HG02588 (cell line): ENCODE measurements at regions not wholly inside any gene's neighbourhood (a gene's known extent, or its start where the extent isn't known, plus 50 kb on each side); places are given as distances from the start of the nearest gene placed in this dataset.

Source experiments
- ATAC-seq: cut with Tn5 transposase; IDR thresholded peaks from one replicate; pipeline ENCODE4 v1.9.1; 2021; ENCODE audit warnings: mild to moderate bottlenecking, moderate library complexity; ENCODE audit not compliant: unreplicated experiment

DNA sequence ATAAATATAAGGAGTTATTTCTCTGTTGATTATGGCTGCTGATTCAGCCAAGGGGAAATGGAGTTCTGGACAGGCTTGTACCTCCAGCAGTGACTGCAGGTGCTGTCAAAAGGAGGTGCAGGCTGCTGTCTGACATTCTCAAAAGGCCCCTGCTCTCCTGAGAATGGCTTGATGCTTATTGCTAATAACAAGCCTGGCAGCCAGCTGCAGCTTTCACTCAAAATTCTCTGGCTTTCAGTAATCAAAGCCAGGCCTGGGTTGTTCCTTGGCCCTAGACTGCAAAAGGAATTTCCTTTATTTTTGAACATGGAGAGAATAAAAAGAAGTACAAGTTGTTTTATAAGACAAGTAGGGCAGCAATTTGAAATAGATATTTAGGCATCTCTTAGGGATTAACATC lies 575.9 kb downstream of the MID1IP1 start:
- ATAC-seq, result no peak

DNA sequence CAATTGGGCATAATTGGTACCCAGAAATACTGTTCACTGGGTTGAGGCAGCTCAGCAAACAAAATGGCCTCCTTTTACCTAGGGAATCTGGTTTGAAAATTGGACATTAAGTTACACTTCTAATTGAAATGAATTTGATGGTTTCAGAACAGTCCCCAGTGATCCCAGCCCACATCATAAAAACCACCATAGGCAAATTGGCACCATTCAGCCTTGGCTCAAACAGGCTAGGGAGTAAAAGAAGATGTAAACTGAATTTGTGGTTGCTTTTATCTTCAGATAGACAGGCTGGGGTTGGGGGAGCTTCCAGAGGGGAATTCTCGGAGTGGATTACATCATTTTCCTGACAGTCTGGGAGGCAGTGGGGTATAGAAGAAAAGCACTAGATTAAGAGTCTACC lies 576.5 kb downstream of the MID1IP1 start:
- ATAC-seq, result no peak

- ATAC-seq, result no peak
Measured at GRCh38 chrX:39381422-39381821, 580.2 kb downstream of the MID1IP1 start.

- no peak for ATAC-seq
Measured at GRCh38 chrX:39384996-39385395, 583.7 kb downstream of the MID1IP1 start.

DNA sequence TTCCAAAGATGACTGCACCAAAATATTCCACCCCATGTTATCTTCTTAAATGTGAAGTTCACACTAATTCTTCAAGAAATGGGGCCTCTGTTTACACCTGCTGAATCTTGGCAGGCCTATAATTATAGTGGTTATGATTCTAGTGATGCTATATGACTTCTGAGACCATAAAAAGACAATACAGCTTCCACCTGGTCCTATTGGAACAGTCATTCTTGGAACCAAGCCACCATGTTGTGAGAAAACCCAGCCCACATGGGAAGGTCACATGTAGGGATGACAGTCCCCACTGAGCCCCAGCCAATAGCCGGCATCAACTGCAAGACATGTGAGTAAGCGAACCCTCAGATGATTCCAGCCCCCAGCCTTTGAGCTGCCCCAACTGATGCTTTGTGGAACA lies 587.5 kb downstream of the MID1IP1 start:
- ATAC-seq, result no peak

DNA sequence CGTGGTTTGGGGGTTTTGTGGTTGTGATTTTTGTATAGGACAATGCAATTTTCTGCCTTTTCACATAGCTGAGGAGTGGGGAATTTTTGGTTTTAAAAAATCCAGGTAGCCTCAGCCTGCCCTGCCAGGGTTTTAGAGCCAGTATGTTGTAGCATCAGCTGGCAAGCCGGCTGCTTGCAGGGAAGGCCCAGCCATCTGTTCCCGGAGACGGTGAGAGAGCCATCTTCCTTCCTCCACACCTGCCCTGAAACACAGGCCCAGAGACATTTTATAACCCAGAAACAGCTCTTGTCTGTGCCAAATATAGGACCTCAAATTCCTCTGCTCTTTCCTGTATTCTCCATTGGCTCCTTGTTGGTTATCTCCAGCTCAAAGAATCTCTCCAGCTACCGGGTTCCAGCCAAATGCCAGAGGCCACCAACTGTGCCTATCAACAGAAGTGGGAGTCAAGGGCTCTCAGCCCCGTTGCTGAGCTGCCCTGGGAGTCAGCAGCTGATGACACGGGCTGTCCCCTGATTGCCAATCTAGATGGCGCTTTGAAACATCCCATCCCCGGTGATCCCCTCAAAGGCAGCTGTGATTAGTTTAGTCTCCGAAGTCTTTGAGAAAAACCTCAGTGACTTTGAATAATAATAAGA lies 595.2 kb downstream of the MID1IP1 start:
- ATAC-seq, result no peak

DNA sequence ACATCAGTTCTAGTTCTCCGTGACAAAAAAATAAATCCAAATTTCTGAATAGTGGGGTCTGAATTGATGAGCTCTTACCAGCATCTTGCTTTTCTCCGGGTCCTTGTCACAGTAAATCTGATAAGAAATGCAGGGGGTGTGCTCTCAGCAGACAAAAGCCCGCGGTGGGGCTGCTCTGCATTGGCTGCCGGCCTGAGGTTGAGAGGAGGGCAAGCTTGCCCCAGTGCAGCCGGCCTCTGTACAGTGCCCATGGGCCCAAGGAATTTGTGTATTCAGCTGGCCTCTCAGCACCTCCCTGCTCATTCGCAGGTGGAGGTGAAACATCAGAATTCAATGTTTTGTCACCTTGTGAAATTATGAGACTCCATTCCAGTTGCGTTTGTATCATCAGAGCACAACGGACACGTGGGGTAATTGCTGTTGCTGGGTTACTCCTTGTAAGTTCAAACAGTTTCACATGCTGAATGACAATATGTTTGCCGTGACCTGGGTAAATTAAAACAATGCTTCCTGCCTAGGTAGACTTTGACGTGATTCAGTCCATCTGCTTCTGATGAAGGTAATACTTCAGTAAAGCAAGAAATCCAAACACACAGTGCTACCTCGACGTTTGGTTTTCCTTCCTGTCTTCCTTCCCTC lies 596.4 kb downstream of the MID1IP1 start:
- ATAC-seq, result no peak

DNA sequence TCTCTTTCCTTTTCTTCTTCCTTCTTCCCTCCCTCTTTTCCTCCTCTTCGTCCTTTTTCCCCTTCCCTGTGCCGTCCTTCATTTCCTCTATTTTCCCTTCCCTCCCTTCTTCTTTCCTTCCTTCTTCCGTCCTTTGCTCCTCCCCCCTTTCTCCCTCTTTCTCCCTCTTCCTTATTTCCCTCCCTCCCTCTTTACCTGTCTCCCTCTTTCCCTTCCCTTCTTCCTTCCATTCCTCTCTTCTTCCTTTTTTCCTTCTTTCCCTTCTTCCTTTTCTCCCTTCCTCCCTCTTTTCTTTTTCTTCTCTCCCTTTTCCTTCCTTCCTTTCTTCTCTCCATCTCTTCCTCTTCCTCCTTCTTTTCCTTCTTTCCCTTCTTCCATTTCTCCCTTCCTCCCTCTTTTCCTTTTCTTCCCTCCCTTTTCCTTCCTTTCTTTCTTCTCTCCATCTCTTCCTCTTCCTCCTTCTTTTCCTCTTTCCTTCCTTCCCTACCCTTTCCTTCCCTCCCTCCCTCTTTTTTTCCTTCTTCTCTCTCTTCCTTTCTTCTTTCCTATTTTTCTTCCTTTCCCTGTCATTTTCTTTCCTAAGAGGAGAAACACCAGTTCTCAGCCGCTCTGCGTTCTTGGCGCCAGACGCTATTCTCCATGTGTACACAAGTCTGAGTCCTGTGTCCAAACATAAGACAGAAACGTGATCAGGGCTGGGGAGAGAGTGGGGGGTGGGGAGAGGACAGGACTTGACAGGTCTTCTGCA lies 597.1 kb downstream of the MID1IP1 start:
- ATAC-seq, result no peak

- ATAC-seq, result no peak
Measured at GRCh38 chrX:39398963-39399261, 597.7 kb downstream of the MID1IP1 start.

DNA sequence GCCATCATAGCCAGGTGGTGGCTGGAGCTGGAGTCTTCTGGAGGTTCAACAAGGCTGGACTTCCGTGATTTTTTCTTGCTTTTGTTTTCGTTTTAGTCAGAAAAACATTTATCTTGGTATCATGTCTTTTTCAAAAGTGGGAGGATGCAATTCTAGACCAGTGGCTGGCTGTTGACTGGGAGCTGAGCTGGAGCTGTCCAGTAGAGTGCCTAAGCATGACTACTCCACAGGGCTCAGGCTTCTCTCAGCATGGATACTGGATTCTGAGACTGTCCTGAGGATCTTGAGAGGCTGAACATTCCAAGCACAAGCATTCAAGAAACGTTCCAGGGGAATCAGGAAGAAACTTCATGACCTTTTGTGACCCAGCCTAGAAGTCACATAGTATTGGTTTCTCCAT lies 598.1 kb downstream of the MID1IP1 start:
- ATAC-seq, result no peak

DNA sequence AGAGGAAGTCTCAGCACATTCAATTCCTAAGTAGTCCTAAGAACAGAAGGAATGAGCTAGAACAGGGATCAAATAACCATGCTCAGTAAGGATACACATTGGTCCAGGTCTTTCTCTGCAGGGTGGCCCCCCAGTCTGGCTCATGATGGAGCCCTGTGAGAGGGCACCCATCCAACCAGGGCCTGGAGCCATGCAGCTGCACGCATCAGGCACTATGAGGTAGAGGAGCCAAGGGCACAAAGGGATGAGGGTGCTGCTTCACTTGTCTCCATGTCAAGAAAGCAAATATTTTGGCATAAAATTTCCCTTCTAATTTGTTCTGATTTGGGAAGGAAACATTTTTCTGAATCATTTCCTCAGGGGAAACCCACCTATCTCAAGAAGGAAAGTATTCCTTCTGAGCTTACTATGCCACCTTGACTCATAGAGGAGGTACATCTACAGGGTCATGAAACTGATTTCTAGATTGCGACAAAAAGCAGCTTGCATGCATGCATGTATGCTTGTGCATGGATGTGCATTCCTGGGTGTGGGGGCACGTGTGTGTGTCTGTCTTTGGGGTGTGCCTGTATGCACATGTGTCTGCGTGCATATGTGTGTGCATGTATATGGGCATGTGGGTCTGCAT lies 600.3 kb downstream of the MID1IP1 start:
- no peak for ATAC-seq

GRCh38 chrX:39402158-39402557 lies 600.9 kb downstream of the MID1IP1 start:
- no peak for ATAC-seq

- ATAC-seq, result no peak
Measured at GRCh38 chrX:39406799-39407198, 605.5 kb downstream of the MID1IP1 start.

GRCh38 chrX:39409246-39409917 lies 608.1 kb downstream of the MID1IP1 start:
- no peak for ATAC-seq

GRCh38 chrX:39414290-39414854 lies 613.1 kb downstream of the MID1IP1 start:
- ATAC-seq, result no peak

DNA sequence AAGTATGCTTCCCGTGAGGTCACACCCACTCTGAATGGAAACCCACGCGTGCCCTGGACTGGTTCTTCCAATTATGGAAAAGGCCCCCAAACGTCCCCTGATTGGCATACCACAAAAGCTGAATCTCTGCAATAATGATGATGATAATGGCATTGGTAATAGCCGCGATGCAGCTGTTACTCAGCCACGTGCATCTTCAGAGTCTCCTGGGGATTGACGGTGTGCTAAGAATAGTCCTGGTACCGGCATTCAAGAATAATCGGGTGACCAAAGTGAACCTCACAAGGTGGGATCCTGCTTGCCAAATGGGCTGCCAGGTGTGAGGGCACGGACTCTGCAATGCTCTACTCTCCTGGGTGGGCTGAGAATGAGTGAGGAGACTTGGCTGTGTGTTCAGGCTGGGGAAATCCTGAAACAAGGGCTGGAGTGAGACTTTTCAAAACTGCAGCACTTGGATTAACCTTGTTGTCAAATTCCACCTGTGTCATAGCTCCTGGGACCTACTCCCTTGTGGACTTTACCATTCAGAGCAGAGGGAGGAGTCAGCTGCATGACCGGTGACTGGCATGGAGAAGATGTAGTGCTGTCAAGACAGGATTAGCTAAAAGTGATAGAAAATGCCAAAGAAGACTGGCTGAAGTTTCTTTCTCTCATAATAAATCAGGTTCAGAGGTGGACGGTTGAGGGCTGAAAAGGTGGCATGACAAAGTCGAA lies 615.4 kb downstream of the MID1IP1 start:
- ATAC-seq, result no peak

GRCh38 chrX:39418254-39418704 lies 617.0 kb downstream of the MID1IP1 start:
- no peak for ATAC-seq

DNA sequence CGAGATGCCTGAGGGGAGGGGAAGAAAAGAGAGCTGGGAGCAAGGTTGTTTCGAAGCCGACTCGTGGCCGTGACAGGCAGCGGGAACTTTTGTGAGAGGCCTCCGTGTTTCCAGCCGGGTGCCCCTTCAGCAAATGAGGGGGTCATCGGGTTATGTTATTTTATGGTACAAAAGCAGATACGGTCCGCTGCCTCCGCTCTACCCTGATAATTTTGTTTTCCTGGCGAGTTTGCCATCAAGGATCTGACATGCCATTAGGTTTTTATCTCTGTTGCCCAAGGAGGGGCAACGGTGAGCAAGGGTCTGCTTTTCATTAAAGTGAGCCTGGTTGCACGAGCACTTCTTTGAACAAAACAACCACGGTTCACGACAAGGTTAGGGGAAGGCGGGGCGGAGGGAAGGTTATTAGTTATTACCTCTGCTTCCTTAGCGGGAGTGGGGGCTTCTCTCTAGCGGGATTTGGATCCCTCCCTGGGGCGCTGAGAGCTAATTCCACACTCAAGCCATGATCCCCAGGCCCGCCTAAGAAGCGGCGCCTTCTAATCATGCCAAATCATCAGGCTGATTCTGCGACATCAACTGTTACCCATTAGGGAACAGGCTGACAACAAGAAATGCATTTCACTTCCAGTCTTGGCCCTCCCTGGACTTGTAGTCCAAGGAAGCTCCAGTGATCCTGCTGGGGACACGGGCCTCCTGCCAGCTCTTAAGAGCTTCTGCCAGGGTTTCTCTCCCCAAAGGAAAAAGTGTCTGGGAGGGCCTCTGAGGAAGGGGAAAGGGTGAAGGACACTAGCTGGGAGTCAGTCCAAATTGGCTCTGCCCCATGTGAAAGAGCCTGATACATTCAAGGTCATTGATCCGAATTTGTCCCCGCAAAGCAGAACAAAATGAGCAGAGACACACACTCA lies 617.7 kb downstream of the MID1IP1 start:
- ATAC-seq, result no peak

DNA sequence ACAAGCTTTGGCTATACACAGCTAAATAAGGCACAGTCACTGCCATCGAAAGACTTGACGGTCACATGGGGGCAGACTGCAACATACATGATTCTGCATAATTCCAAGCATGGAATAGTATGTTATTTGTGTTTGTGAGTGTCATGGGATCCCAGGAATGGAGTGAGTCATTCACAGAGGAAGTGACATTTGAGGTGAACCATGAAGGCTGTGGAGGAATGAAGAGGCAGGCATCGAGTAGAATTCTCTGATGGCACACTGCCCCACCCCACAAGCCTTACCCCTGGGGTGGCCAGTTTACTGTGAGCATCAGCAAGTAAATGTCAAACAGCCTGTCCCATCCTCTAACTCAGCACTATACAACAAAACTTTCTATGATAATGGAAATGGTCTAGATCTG lies 619.7 kb downstream of the MID1IP1 start:
- ATAC-seq, result no peak
